Body of pancreas (tissue), 4 donors: ENCODE measurements at regions not wholly inside any gene's neighbourhood (a gene's known extent, or its start where the extent isn't known, plus 50 kb on each side); places are given as distances from the start of the nearest gene placed in this dataset.

Experiments used
- CTCF ChIP-seq, 7 experiments: fragments of 450-650 bp in 4 of 7; fragments of 200-600 bp in 3 of 7; sonication (generic) in 3 of 7; IDR thresholded peaks; one replicate each; pipeline ENCODE4 v1.5.1; 2016 to 2019; ENCODE audit warnings: antibody characterized with exemption in 7 of 7
- POLR2A ChIP-seq, 3 donors: fragments of 450-650 bp; IDR thresholded peaks; one replicate each; pipeline ENCODE4 v1.6.1; 2016; ENCODE audit warnings: antibody characterized with exemption in 3 of 3, mild to moderate bottlenecking in 2 of 3

GRCh38 chr2:78061301-78061700, 539.1 kb upstream of the LRRTM4 start:
- TF ChIP-seq POLR2A (IDR thresholded peaks at IDR 0.05) (no peak), CTCF (IDR thresholded peaks at IDR 0.05) (no peak)
